Stimulated activated CD4-positive, alpha-beta T cell treated with anti-CD3 and anti-CD28 coated beads, TNF-alpha, amount 100 ng/mL, for 24 hours (primary cell): ENCODE measurements at regions not wholly inside any gene's neighbourhood (a gene's known extent, or its start where the extent isn't known, plus 50 kb on each side); places are given as distances from the start of the nearest gene placed in this dataset.
"Not testable (repeated sequence)": the region's sequence is repeated elsewhere in the genome, so short reads cannot be mapped to it uniquely, and the experiment has no call there.

Source experiments
- DNase-seq, 3 experiments: peaks; one replicate each; pipeline ENCODE4 v3.0.0-alpha.2; 2020; ENCODE audit warnings: low read depth in 3 of 3

GRCh38 chr9:1554081-1555035, 460.8 kb upstream of the SMARCA2 start:
- no peak for DNase-seq

- not testable (repeated sequence) for DNase-seq
These were observed 456.5 kb upstream of the SMARCA2 start for GRCh38 chr9:1558666-1559065.

GRCh38 chr9:1575939-1576338, 439.2 kb upstream of the SMARCA2 start:
- DNase-seq, result no peak

- DNase-seq, result no peak
These were observed 434.9 kb upstream of the SMARCA2 start for GRCh38 chr9:1580215-1580614.

- DNase-seq, result no peak
These were observed 433.2 kb upstream of the SMARCA2 start for GRCh38 chr9:1581926-1582325.

- no peak for DNase-seq
These were observed 423.8 kb upstream of the SMARCA2 start for GRCh38 chr9:1591310-1591709.

GRCh38 chr9:1598270-1598669, 416.9 kb upstream of the SMARCA2 start:
- no peak for DNase-seq

GRCh38 chr9:1599961-1600360, 415.2 kb upstream of the SMARCA2 start:
- no peak for DNase-seq

- no peak for DNase-seq
These were observed 410.1 kb upstream of the SMARCA2 start for GRCh38 chr9:1604942-1605560.

- no peak for DNase-seq
These were observed 408.9 kb upstream of the SMARCA2 start for GRCh38 chr9:1606253-1606652.

- no peak for DNase-seq
These were observed 402.3 kb upstream of the SMARCA2 start for GRCh38 chr9:1612886-1613285.

- no peak for DNase-seq
These were observed 397.7 kb upstream of the SMARCA2 start for GRCh38 chr9:1617419-1617818.

GRCh38 chr9:1619915-1620710, 395.0 kb upstream of the SMARCA2 start:
- DNase-seq, result no peak

GRCh38 chr9:1637401-1637800, 377.7 kb upstream of the SMARCA2 start:
- DNase-seq, result no peak

GRCh38 chr9:1639166-1639565, 376.0 kb upstream of the SMARCA2 start:
- no peak for DNase-seq

- DNase-seq, result no peak
These were observed 367.4 kb upstream of the SMARCA2 start for GRCh38 chr9:1647776-1648175.

- DNase-seq, result no peak
These were observed 361.9 kb upstream of the SMARCA2 start for GRCh38 chr9:1653282-1653681.

- DNase-seq, result no peak
These were observed 356.3 kb upstream of the SMARCA2 start for GRCh38 chr9:1658661-1659362.

GRCh38 chr9:1659363-1659690, 355.8 kb upstream of the SMARCA2 start:
- DNase-seq, result no peak

- DNase-seq, result no peak
These were observed 346.7 kb upstream of the SMARCA2 start for GRCh38 chr9:1668441-1668840.

- no peak for DNase-seq
These were observed 341.8 kb upstream of the SMARCA2 start for GRCh38 chr9:1673300-1673699.

GRCh38 chr9:1676771-1677170, 338.4 kb upstream of the SMARCA2 start:
- no peak for DNase-seq
